ENCODE measurements at regions not wholly inside any gene's neighbourhood (a gene's known extent, or its start where the extent isn't known, plus 50 kb on each side); places are given as distances from the start of the nearest gene placed in this dataset.

GRCh38 chr18:45518311-45519155 is 96.7 kb upstream of the SLC14A2 start:
- Histone ChIP-seq H2AK5ac (ENCODE audit: low read length) (no peak overlapping the region), H3K23ac (ENCODE audit: low read length) (no peak overlapping the region), H3K27me3 (ENCODE audit: insufficient read depth, low read length, poor library complexity) (no peaks in the 10 kb centered on the region), H3K4me1 (ENCODE audit: control insufficient read depth, low read depth, low read length) (no peaks in the 10 kb centered on the region), H2BK120ac (ENCODE audit: low read depth, low read length) (no peak overlapping the region), H3K36me3 (ENCODE audit: control insufficient read depth, insufficient read depth, low read length) (no peaks in the 10 kb centered on the region), H3K4ac (ENCODE audit: low read depth, low read length) (no peak overlapping the region), H3K56ac (ENCODE audit: low read length) (no peak overlapping the region), H3K27ac (ENCODE audit: low read depth, low read length) (no peak overlapping the region), H2BK15ac (replicated peaks; ENCODE audit: low read depth) (no peak overlapping the region), H3K4me3 (ENCODE audit: low read length) (no peak overlapping the region), H3K9ac (ENCODE audit: low read length) (no peak overlapping the region), H3K4me2 (ENCODE audit: low read length) (no peak overlapping the region), H3K18ac (ENCODE audit: low read length) (no peak overlapping the region), H3K79me2 (ENCODE audit: control insufficient read depth, insufficient read depth, low read length) (no peaks in the 10 kb centered on the region), H4K5ac (ENCODE audit: low read length) (no peak overlapping the region), H4K8ac (ENCODE audit: low read depth, low read length) (no peak overlapping the region), H2BK5ac (ENCODE audit: low read length) (no peak overlapping the region), H3K79me1 (ENCODE audit: low read length) (no peaks in the 10 kb centered on the region)
- peak; percentile 8 for DNase-seq
- WGBS (ENCODE audit: extremely low coverage, insufficient coverage, low lambda C conversion rate) = no CpG with 5 or more reads among the region's 3 CpGs

GRCh38 chr18:45519411-45520280 is 95.6 kb upstream of the SLC14A2 start:
- Histone ChIP-seq H2BK120ac (ENCODE audit: low read depth, low read length) (no peak overlapping the region), H3K4me2 (ENCODE audit: low read length) (no peak overlapping the region), H2BK15ac (replicated peaks; ENCODE audit: low read depth) (no peak overlapping the region), H3K27me3 (ENCODE audit: insufficient read depth, low read length, poor library complexity) (no peaks in the 10 kb centered on the region), H3K18ac (ENCODE audit: low read length) (no peak overlapping the region), H3K9ac (ENCODE audit: low read length) (no peak overlapping the region), H4K8ac (ENCODE audit: low read depth, low read length) (no peak overlapping the region), H3K56ac (ENCODE audit: low read length) (no peak overlapping the region), H3K36me3 (ENCODE audit: control insufficient read depth, insufficient read depth, low read length) (no peaks in the 10 kb centered on the region), H4K5ac (ENCODE audit: low read length) (no peak overlapping the region), H2BK5ac (ENCODE audit: low read length) (no peak overlapping the region), H3K27ac (ENCODE audit: low read depth, low read length) (no peak overlapping the region), H3K79me2 (ENCODE audit: control insufficient read depth, insufficient read depth, low read length) (no peaks in the 10 kb centered on the region), H3K4ac (ENCODE audit: low read depth, low read length) (no peak overlapping the region), H3K79me1 (ENCODE audit: low read length) (no peaks in the 10 kb centered on the region), H2AK5ac (ENCODE audit: low read length) (no peak overlapping the region), H3K4me3 (ENCODE audit: low read length) (no peak overlapping the region), H3K4me1 (ENCODE audit: control insufficient read depth, low read depth, low read length) (no peaks in the 10 kb centered on the region), H3K23ac (ENCODE audit: low read length) (no peak overlapping the region)
- no CpG with 5 or more reads among the region's 7 CpGs for WGBS (ENCODE audit: extremely low coverage, insufficient coverage, low lambda C conversion rate)
- no peak for DNase-seq

GRCh38 chr18:45521136-45521535 is 94.1 kb upstream of the SLC14A2 start:
- no peak overlapping the region for H3K4ac ChIP-seq (ENCODE audit: low read depth, low read length)
- no peaks in the 10 kb centered on the region for H3K36me3 ChIP-seq (ENCODE audit: control insufficient read depth, insufficient read depth, low read length)
- no peaks in the 10 kb centered on the region for H3K27me3 ChIP-seq (ENCODE audit: insufficient read depth, low read length, poor library complexity)
- H3K79me1 ChIP-seq (ENCODE audit: low read length) = no peaks in the 10 kb centered on the region
- H3K9ac ChIP-seq (ENCODE audit: low read length) = no peak overlapping the region
- no peak for DNase-seq
- no peak overlapping the region for H3K18ac ChIP-seq (ENCODE audit: low read length)
- H3K4me2 ChIP-seq (ENCODE audit: low read length) = no peak overlapping the region
- H3K27ac ChIP-seq (ENCODE audit: low read depth, low read length) = no peak overlapping the region
- no peak overlapping the region for H3K23ac ChIP-seq (ENCODE audit: low read length)
- no peak overlapping the region for H2BK5ac ChIP-seq (ENCODE audit: low read length)
- no peak overlapping the region for H4K8ac ChIP-seq (ENCODE audit: low read depth, low read length)
- no peaks in the 10 kb centered on the region for H3K79me2 ChIP-seq (ENCODE audit: control insufficient read depth, insufficient read depth, low read length)
- no peak overlapping the region for H3K56ac ChIP-seq (ENCODE audit: low read length)
- WGBS (ENCODE audit: extremely low coverage, insufficient coverage, low lambda C conversion rate) = no CpG with 5 or more reads among the region's 1 CpG
- H2BK15ac ChIP-seq (replicated peaks; ENCODE audit: low read depth) = no peak overlapping the region
- no peak overlapping the region for H2AK5ac ChIP-seq (ENCODE audit: low read length)
- no peak overlapping the region for H4K5ac ChIP-seq (ENCODE audit: low read length)
- no peak overlapping the region for H3K4me3 ChIP-seq (ENCODE audit: low read length)
- no peak overlapping the region for H2BK120ac ChIP-seq (ENCODE audit: low read depth, low read length)
- no peaks in the 10 kb centered on the region for H3K4me1 ChIP-seq (ENCODE audit: control insufficient read depth, low read depth, low read length)

GRCh38 chr18:45521777-45522176 is 93.5 kb upstream of the SLC14A2 start:
- no peaks in the 10 kb centered on the region for H3K4me1 ChIP-seq (ENCODE audit: control insufficient read depth, low read depth, low read length)
- H2AK5ac ChIP-seq (ENCODE audit: low read length) = no peak overlapping the region
- H3K79me1 ChIP-seq (ENCODE audit: low read length) = no peaks in the 10 kb centered on the region
- H3K23ac ChIP-seq (ENCODE audit: low read length) = no peak overlapping the region
- no peak overlapping the region for H3K18ac ChIP-seq (ENCODE audit: low read length)
- no peak overlapping the region for H3K27ac ChIP-seq (ENCODE audit: low read depth, low read length)
- no peak overlapping the region for H3K56ac ChIP-seq (ENCODE audit: low read length)
- no peak overlapping the region for H3K4me2 ChIP-seq (ENCODE audit: low read length)
- no peak overlapping the region for H2BK120ac ChIP-seq (ENCODE audit: low read depth, low read length)
- H3K9ac ChIP-seq (ENCODE audit: low read length) = no peak overlapping the region
- H2BK15ac ChIP-seq (replicated peaks; ENCODE audit: low read depth) = no peak overlapping the region
- H4K8ac ChIP-seq (ENCODE audit: low read depth, low read length) = no peak overlapping the region
- H3K4ac ChIP-seq (ENCODE audit: low read depth, low read length) = no peak overlapping the region
- H3K4me3 ChIP-seq (ENCODE audit: low read length) = no peak overlapping the region
- no peaks in the 10 kb centered on the region for H3K79me2 ChIP-seq (ENCODE audit: control insufficient read depth, insufficient read depth, low read length)
- no peak overlapping the region for H4K5ac ChIP-seq (ENCODE audit: low read length)
- H2BK5ac ChIP-seq (ENCODE audit: low read length) = no peak overlapping the region
- no peaks in the 10 kb centered on the region for H3K27me3 ChIP-seq (ENCODE audit: insufficient read depth, low read length, poor library complexity)
- H3K36me3 ChIP-seq (ENCODE audit: control insufficient read depth, insufficient read depth, low read length) = no peaks in the 10 kb centered on the region
- no CpG with 5 or more reads among the region's 3 CpGs for WGBS (ENCODE audit: extremely low coverage, insufficient coverage, low lambda C conversion rate)
- no peak for DNase-seq

GRCh38 chr18:45522371-45522770 is 92.9 kb upstream of the SLC14A2 start:
- Histone ChIP-seq H4K8ac (ENCODE audit: low read depth, low read length) (no peak overlapping the region), H3K79me2 (ENCODE audit: control insufficient read depth, insufficient read depth, low read length) (no peaks in the 10 kb centered on the region), H3K27me3 (ENCODE audit: insufficient read depth, low read length, poor library complexity) (no peaks in the 10 kb centered on the region), H3K23ac (ENCODE audit: low read length) (no peak overlapping the region), H3K4me2 (ENCODE audit: low read length) (no peak overlapping the region), H2BK5ac (ENCODE audit: low read length) (no peak overlapping the region), H3K9ac (ENCODE audit: low read length) (no peak overlapping the region), H3K79me1 (ENCODE audit: low read length) (no peaks in the 10 kb centered on the region), H4K5ac (ENCODE audit: low read length) (no peak overlapping the region), H3K36me3 (ENCODE audit: control insufficient read depth, insufficient read depth, low read length) (no peaks in the 10 kb centered on the region), H3K4me1 (ENCODE audit: control insufficient read depth, low read depth, low read length) (no peaks in the 10 kb centered on the region), H3K18ac (ENCODE audit: low read length) (no peak overlapping the region), H3K4me3 (ENCODE audit: low read length) (no peak overlapping the region), H3K27ac (ENCODE audit: low read depth, low read length) (no peak overlapping the region), H3K4ac (ENCODE audit: low read depth, low read length) (no peak overlapping the region), H3K56ac (ENCODE audit: low read length) (no peak overlapping the region), H2BK15ac (replicated peaks; ENCODE audit: low read depth) (no peak overlapping the region), H2BK120ac (ENCODE audit: low read depth, low read length) (no peak overlapping the region), H2AK5ac (ENCODE audit: low read length) (no peak overlapping the region)
- WGBS (ENCODE audit: extremely low coverage, insufficient coverage, low lambda C conversion rate) = no CpG with 5 or more reads among the region's 8 CpGs
- DNase-seq = no peak
